GM19455 (cell line): ENCODE measurements at regions not wholly inside any gene's neighbourhood (a gene's known extent, or its start where the extent isn't known, plus 50 kb on each side); places are given as distances from the start of the nearest gene placed in this dataset.
"Not testable (repeated sequence)": the region's sequence is repeated elsewhere in the genome, so short reads cannot be mapped to it uniquely, and the experiment has no call there.

ENCODE experiments used
- ATAC-seq: cut with Tn5 transposase; IDR thresholded peaks from one replicate; pipeline ENCODE4 v1.9.1; 2021; ENCODE audit not compliant: unreplicated experiment

DNA sequence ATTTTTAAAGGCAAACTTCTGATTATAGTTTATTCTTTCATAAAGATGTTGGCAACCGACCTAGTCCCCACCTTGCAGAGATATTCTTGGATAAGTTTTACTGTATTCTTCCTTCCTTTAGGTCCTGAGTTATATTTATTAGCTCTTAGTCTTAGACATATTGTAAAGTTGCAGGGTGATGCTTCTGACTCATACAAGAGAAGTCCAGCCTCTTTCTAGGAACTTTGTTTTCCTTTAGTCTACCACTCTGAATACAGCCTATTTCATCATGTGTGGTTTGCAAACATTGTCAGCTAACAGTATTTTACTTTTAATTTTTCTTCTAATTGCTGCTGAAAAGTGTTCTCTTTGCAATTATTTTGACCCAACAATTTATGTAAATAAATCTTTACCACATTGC, 686.7 kb downstream of the COL12A1 start:
- ATAC-seq, result no peak

DNA sequence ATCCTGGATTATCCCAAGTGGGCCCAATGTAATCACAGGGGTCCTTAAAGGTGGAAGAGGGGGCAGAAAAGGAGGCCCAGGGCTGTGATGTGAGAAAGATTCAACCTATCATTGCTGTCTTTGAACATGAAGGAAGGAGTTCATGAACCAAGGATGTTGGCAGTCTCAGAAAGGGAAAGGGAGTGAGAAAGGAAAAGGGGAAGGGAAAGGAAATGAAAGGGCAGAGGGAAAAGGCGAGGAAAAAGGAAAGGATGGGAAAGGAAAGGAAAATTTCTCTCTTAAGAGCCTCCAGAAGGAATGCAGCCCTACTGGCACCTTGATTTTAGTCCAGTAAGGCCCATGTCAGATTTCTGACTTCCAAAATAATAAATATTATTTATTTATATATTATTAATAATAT, 687.8 kb downstream of the COL12A1 start:
- ATAC-seq, result no peak

DNA sequence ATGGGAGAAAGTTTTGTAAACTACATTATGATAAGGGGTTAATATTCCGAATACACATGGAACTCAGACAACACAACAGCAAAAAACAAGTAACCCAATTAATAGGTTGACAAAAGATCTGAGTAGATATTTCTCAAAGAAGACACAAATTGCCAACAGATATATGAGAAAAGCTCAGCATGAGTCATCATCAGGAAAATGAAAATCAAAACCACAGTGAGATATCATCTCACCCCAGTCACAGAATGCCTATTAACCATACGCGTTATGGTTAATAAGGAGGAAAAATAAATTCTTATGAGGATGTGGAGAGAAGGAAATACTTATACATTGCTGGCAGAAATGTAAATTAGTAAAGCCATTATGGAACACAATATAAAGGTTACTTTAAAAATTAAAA, 695.0 kb downstream of the COL12A1 start:
- ATAC-seq, result no peak

GRCh38 chr6:74507649-74508048, 698.2 kb downstream of the COL12A1 start:
- no peak for ATAC-seq

GRCh38 chr6:74505391-74505790, 700.5 kb downstream of the COL12A1 start:
- ATAC-seq, result no peak

GRCh38 chr6:74504941-74505340, 700.9 kb downstream of the COL12A1 start:
- ATAC-seq, result no peak

DNA sequence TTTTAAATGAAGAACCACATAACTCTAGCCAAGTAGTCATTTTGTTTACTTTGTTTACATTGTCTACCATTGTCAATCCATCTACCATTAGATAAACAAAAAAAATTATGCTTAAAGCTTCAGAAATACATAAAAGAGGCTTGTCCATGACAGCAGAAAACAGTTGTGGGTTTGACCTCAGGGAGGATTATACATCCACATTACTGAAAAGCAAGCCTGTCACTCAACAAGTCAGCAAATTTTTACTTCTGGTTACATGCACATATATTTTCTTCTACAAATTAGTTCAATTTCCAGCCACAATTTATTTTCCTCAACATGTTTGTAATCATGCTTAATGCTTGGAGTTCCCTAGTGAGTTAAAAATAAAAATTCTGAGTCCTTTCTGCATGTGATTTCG, 713.3 kb downstream of the COL12A1 start:
- no peak for ATAC-seq

- no peak for ATAC-seq
Observed at GRCh38 chr6:74491844-74492374, 713.9 kb downstream of the COL12A1 start.

GRCh38 chr6:74488726-74489125, 717.1 kb downstream of the COL12A1 start:
- ATAC-seq, result not testable (repeated sequence)

- no peak for ATAC-seq
Observed at GRCh38 chr6:74482180-74482579, 723.7 kb downstream of the COL12A1 start.

- ATAC-seq, result no peak
Observed at GRCh38 chr6:74480561-74480960, 725.3 kb downstream of the COL12A1 start.

GRCh38 chr6:74479960-74480359, 725.9 kb downstream of the COL12A1 start:
- ATAC-seq, result no peak

DNA sequence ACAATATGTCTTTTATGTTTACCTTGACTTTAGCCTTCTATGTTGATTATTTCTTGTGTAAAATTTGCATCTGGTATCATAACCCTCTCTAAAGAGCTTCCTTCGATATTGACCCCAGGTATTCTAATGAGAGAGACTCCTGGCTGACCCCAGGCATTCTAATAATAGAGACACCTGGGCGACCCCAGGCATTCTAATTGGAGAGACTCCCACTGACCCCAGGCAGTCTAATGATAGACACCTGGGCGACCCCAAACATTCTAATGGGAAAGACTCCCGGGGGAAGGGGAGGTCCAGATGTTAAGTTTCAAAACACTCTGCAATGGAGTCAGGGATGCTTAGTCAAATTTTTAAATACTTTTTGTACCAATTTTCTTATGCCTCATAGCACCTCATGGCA, 726.4 kb downstream of the COL12A1 start:
- no peak for ATAC-seq

GRCh38 chr6:74474046-74474445, 731.8 kb downstream of the COL12A1 start:
- ATAC-seq, result not testable (repeated sequence)

DNA sequence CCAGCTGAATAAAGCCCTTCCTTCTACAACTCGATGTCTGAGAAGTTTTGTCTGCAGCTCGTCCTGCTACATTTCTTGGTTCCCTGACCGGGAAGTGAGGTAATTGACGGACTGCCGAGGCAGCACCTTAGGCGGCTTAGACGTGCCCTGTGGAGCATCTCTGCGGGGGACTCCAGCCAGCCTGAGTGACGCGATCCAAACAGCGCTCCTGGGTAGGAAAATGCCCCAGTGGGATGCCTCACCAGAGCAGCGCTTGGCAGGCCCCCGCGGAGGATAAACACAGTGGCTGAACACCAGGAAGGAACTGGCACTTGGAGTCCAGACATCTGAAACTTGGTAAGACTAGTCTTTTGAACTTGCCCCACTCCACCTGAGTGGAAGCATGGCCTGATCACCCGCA, 737.3 kb downstream of the COL12A1 start:
- ATAC-seq, result not testable (repeated sequence)

GRCh38 chr6:74467533-74468215, 738.2 kb downstream of the COL12A1 start:
- ATAC-seq, result no peak

DNA sequence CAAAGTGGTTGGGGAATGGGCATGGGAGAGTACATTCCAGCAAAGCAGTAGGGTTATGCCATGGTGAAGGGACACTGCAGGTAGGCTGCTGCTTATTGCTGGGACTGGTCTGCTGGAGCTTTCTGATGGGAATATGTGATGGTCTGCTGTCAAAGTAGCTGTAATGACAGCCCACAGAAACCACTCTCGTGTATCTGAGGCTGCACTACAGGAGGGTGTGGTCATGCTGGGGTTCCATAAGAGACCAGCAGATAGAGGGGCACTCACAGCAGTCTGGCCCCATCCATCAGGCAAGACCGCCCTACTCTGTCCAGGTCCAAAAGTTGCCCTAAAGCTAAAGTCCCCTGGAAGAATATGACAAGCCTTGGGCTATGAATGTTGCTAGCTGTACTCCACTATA, 739.3 kb downstream of the COL12A1 start:
- no peak for ATAC-seq

DNA sequence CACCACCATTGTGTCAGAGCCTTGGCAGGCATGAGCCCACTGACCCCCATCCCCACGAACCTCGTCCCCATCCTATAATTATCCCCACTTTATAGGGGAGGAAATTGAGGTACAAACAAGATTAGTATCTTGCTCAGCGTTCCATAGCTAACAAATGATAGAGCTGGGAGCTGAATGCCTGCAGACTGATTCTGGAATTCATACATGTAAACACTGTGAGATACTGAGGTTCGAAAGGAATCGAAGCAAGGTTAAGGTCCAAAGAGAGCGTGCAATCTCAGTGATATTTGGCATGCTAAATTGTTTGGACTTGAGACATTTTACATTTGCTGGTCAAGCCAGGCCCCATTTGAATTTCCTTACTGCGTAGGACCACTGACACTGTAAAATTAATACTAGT, 746.6 kb downstream of the COL12A1 start:
- ATAC-seq, result no peak

- no peak for ATAC-seq
Observed at GRCh38 chr6:74458536-74458935, 747.3 kb downstream of the COL12A1 start.

DNA sequence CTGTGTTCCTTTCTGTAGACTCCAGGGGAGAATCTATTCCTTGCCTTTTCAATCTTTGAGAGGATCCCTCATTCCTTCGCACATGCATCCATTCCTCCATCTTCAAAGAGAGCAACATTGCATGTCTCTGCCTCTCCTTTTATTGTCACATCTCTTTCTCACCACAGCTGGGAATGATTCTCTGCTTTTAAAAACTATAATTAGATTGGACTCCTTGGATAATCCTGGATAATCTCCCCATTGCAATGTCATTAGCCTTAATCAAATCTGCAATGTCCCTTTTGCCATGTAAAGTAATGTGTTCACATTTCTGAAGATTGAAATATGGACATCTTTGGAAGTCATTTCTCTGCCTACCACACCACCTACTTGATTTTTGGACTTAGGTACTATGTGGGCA, 750.1 kb downstream of the COL12A1 start:
- no peak for ATAC-seq

DNA sequence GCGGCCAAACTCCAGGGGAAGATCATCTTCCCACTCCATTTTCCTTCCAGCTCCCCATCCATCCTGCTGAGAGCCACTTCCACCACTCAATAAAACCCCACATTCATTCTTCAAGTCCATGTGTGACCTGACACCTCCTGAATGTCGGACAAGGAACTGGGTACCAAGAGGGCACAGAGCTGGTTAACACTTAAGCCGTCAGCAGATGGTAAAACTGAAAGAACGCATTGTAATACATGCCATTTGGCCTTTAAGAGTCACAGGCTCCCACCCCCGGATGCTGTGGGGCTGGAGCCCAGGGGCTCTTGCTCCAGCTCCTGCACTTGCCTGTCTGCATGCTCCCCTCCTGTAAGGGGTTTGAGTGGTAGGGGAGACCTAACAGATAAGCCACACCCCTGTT, 753.9 kb downstream of the COL12A1 start:
- no peak for ATAC-seq

DNA sequence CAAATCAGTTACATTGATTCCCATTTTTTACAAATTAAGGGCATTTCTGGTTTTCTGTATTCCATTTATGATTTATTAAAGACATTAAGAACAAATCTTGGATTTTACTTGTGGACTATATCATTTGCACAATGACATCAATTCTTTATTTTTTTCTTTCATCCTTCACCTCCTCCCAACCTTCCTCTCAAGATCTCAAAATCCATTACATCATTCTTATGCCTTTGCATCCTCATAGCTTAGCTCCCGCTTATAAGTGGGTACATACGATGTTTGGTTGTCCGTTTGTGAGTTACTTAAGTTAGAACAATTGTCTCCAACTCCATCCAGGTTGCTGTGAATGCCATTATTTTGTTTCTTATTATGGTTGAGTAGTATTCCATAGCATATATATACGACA, 752.8 kb downstream of the CD109 start:
- ATAC-seq, result no peak

- ATAC-seq, result peak; percentile 77
Observed at GRCh38 chr6:74447013-74447412, 751.0 kb downstream of the CD109 start.
